Peyer's patch (tissue), 4 donors: ENCODE measurements at regions not wholly inside any gene's neighbourhood (a gene's known extent, or its start where the extent isn't known, plus 50 kb on each side); places are given as distances from the start of the nearest gene placed in this dataset.

Experiments used
- POLR2A ChIP-seq, 2 donors: fragments of 450-650 bp; IDR thresholded peaks; one replicate each; pipeline ENCODE4 v1.5.1; 2017; ENCODE audit warnings: antibody characterized with exemption in 2 of 2, mild to moderate bottlenecking in 2 of 2, moderate library complexity in 2 of 2
- TF ChIP-seq, protein P1 (sequence below), 6 experiments: fragments of 450-650 bp in 4 of 6; fragments of 200-600 bp in 2 of 6; sonication (generic) in 1 of 6; IDR thresholded peaks; one replicate each; pipeline ENCODE4 v1.5.1; 2017 to 2019; ENCODE audit warnings: antibody characterized with exemption in 6 of 6, mild to moderate bottlenecking in 3 of 6, moderate library complexity in 1 of 6

DNA sequence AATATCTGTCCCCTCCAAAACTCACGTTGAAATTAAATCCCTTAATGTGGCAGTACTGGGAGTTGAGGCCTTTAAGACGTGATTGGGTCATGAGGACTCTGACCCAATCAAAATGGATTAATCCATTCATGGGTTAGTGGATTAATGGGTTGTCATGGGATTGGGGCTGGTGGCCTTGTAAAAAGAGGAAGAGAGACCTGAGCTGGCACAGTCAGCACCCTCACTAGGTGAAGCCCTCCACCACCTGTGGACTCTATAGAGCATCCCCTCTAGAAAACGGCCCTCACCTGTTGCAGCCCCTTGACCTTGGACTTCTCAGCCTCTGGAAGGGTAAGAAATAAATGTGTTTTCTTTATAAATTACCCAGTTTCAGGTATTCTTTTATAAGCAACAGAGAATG is 53.0 kb downstream of the SPRING1 start:
- TF ChIP-seq, protein P1, sequence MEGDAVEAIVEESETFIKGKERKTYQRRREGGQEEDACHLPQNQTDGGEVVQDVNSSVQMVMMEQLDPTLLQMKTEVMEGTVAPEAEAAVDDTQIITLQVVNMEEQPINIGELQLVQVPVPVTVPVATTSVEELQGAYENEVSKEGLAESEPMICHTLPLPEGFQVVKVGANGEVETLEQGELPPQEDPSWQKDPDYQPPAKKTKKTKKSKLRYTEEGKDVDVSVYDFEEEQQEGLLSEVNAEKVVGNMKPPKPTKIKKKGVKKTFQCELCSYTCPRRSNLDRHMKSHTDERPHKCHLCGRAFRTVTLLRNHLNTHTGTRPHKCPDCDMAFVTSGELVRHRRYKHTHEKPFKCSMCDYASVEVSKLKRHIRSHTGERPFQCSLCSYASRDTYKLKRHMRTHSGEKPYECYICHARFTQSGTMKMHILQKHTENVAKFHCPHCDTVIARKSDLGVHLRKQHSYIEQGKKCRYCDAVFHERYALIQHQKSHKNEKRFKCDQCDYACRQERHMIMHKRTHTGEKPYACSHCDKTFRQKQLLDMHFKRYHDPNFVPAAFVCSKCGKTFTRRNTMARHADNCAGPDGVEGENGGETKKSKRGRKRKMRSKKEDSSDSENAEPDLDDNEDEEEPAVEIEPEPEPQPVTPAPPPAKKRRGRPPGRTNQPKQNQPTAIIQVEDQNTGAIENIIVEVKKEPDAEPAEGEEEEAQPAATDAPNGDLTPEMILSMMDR (IDR thresholded peaks at IDR 0.05), result no peak
- no peak for TF ChIP-seq POLR2A (IDR thresholded peaks at IDR 0.05)
